WTC11 (cell line): ENCODE measurements at regions not wholly inside any gene's neighbourhood (a gene's known extent, or its start where the extent isn't known, plus 50 kb on each side); places are given as distances from the start of the nearest gene placed in this dataset.

Experiments
- ATF2 ChIP-seq: sonication (generic); formaldehyde crosslinking; IDR thresholded peaks from 2 replicates; pipeline ENCODE4 v1.8.1; 2022; ENCODE audit warnings: low read depth, missing genetic modification reagents, borderline replicate concordance
- CREB1 ChIP-seq: sonication (generic); formaldehyde crosslinking; IDR thresholded peaks from 2 replicates; pipeline ENCODE4 v1.8.0; 2023; ENCODE audit warnings: mild to moderate bottlenecking, missing genetic modification reagents
- CTCF ChIP-seq: fragments of 200-600 bp; IDR thresholded peaks from 2 replicates; pipeline ENCODE4 v1.8.0; 2022; ENCODE audit warnings: antibody characterized with exemption
- ELF4 ChIP-seq: sonication (generic); formaldehyde crosslinking; IDR thresholded peaks from 2 replicates; pipeline ENCODE4 v1.8.1; 2022; ENCODE audit warnings: low read depth, mild to moderate bottlenecking, moderate library complexity, missing genetic modification reagents
- HMGXB4 ChIP-seq: sonication (generic); formaldehyde crosslinking; IDR thresholded peaks from 2 replicates; pipeline ENCODE4 v1.8.1; 2023; ENCODE audit warnings: mild to moderate bottlenecking, moderate library complexity, missing genetic modification reagents
- JUN ChIP-seq: sonication (generic); formaldehyde crosslinking; IDR thresholded peaks from 2 replicates; pipeline ENCODE4 v1.8.0; 2023; ENCODE audit warnings: mild to moderate bottlenecking, missing genetic modification reagents
- SP1 ChIP-seq: sonication (generic); formaldehyde crosslinking; conservative IDR thresholded peaks from 2 replicates; pipeline ENCODE4 v1.8.1; 2022; ENCODE audit warnings: missing genetic modification reagents
- TP53 ChIP-seq: sonication (generic); formaldehyde crosslinking; IDR thresholded peaks from 2 replicates; pipeline ENCODE4 v1.8.1; 2023; ENCODE audit warnings: mild to moderate bottlenecking, missing genetic modification reagents

GRCh38 chr9:88219601-88220000 is 81.3 kb upstream of the SPATA31C2 start:
- TF ChIP-seq HMGXB4 (CRISPR knock-in tag) = no peak
- no peak for TF ChIP-seq ELF4 (CRISPR knock-in tag)
- TF ChIP-seq CTCF = no peak
- TF ChIP-seq ATF2 (CRISPR knock-in tag) = no peak
- no peak for TF ChIP-seq TP53
- no peak for TF ChIP-seq CREB1 (CRISPR knock-in tag)
- TF ChIP-seq JUN (CRISPR knock-in tag) = no peak
- TF ChIP-seq SP1 (CRISPR knock-in tag) = no peak
